ENCODE measurements at regions not wholly inside any gene's neighbourhood (a gene's known extent, or its start where the extent isn't known, plus 50 kb on each side); places are given as distances from the start of the nearest gene placed in this dataset.

DNA sequence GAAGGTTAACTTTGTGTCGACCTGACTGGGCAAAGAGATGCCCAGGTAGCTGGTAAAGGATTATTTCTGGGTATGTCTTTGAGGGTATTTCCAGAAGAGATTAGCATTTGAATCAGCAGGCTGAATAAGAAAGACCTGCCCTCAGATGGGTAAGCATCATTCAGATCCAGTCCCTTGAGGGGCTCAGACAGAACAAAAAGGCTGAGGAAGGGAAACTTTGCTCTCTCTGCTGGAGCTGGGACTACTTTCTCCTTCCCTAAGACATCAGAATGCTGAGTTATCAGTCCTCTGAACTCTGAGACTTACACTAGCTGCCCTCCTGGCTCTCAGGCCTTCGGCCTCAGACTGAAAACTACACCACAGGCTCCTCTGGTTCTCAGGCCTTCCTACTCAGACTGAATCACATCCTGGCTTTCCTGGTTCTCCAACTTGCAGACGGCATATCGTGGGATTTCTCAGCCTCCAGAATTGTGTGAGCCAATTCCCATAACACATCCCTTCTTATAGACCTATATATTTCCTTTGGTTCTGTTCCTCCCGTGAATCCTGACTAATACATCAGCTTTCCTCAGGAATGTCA is 982.9 kb downstream of the TUSC7 start:
- Mint-ChIP-seq H3K4me1 (ENCODE audit: low read depth, unreplicated experiment) (no peaks in the 10 kb centered on the region), H3K27ac (ENCODE audit: unreplicated experiment) (no peak overlapping the region), H3K9me3 (ENCODE audit: unreplicated experiment) (no peaks in the 10 kb centered on the region), H3K36me3 (ENCODE audit: insufficient read depth, unreplicated experiment) (no peaks in the 10 kb centered on the region), H3K27me3 (ENCODE audit: insufficient read depth, unreplicated experiment) (peaks cover 12% of the 10 kb centered on the region), H3K4me3 (ENCODE audit: unreplicated experiment) (no peak overlapping the region)
- H3K4me1 ChIP-seq = no peaks in the 10 kb centered on the region
- CTCF ChIA-PET = no interaction called here
- TF ChIP-seq, protein P1, sequence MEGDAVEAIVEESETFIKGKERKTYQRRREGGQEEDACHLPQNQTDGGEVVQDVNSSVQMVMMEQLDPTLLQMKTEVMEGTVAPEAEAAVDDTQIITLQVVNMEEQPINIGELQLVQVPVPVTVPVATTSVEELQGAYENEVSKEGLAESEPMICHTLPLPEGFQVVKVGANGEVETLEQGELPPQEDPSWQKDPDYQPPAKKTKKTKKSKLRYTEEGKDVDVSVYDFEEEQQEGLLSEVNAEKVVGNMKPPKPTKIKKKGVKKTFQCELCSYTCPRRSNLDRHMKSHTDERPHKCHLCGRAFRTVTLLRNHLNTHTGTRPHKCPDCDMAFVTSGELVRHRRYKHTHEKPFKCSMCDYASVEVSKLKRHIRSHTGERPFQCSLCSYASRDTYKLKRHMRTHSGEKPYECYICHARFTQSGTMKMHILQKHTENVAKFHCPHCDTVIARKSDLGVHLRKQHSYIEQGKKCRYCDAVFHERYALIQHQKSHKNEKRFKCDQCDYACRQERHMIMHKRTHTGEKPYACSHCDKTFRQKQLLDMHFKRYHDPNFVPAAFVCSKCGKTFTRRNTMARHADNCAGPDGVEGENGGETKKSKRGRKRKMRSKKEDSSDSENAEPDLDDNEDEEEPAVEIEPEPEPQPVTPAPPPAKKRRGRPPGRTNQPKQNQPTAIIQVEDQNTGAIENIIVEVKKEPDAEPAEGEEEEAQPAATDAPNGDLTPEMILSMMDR (IDR thresholded peaks at IDR 0.05; ENCODE audit: insufficient read depth in 1 of 2, low read depth in 1 of 2, low read length in 1 of 2, severe bottlenecking in 1 of 2, unreplicated experiment in 1 of 2) = no peak
- POLR2A ChIA-PET = no interaction called here
- intact Hi-C loops (cut with micrococcal nuclease; ENCODE audit: unreplicated experiment) = no loop called here
- no peaks in the 10 kb centered on the region for H3K27me3 ChIP-seq (replicated peaks; ENCODE audit: control insufficient read depth, insufficient read depth, low read length)
- no peak for DNase-seq
- H3K36me3 ChIP-seq (ENCODE audit: control insufficient read depth, insufficient read depth, low read length) = no peaks in the 10 kb centered on the region
- H3K9me3 ChIP-seq = no peaks in the 10 kb centered on the region
- no TSS peak for BruUV-seq (replicated peaks)
- H3K4me3 ChIP-seq (ENCODE audit: low read depth, low read length) = no peak overlapping the region

DNA sequence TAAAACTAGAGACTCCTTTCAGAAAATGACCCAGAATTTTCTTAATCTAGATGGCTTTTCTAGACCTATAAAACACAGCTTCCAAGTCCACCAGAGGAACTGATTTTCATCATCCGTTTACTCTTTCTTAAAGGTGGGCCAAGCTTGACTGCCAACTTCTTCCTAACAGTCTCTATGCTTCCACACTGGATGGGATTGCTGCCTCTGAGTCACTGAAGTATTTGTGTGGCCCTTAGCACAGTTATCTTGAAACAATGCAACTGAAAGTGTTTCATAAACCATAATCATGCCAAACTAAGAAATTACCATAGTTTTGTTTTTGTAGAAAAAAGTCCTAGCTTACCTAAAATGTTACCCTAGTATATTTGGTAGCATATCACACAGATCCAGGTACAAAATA is 985.7 kb downstream of the TUSC7 start:
- no peak for DNase-seq
- no peaks in the 10 kb centered on the region for H3K36me3 ChIP-seq (ENCODE audit: control insufficient read depth, insufficient read depth, low read length)
- no peaks in the 10 kb centered on the region for H3K27me3 ChIP-seq (replicated peaks; ENCODE audit: control insufficient read depth, insufficient read depth, low read length)
- H3K4me3 ChIP-seq (ENCODE audit: low read depth, low read length) = no peak overlapping the region
- H3K36me3 Mint-ChIP-seq (ENCODE audit: insufficient read depth, unreplicated experiment) = no peaks in the 10 kb centered on the region
- no peaks in the 10 kb centered on the region for H3K9me3 Mint-ChIP-seq (ENCODE audit: unreplicated experiment)
- no peaks in the 10 kb centered on the region for H3K4me1 Mint-ChIP-seq (ENCODE audit: low read depth, unreplicated experiment)
- no peak overlapping the region for H3K4me3 Mint-ChIP-seq (ENCODE audit: unreplicated experiment)
- peaks cover 12% of the 10 kb centered on the region for H3K27me3 Mint-ChIP-seq (ENCODE audit: insufficient read depth, unreplicated experiment)
- intact Hi-C loops (cut with micrococcal nuclease; ENCODE audit: unreplicated experiment) = no loop called here
- TF ChIP-seq, protein P1 (IDR thresholded peaks at IDR 0.05; ENCODE audit: insufficient read depth in 1 of 2, low read depth in 1 of 2, low read length in 1 of 2, severe bottlenecking in 1 of 2, unreplicated experiment in 1 of 2) = no peak
- BruUV-seq (replicated peaks) = no TSS peak
- CTCF ChIA-PET = no interaction called here
- H3K27ac Mint-ChIP-seq (ENCODE audit: unreplicated experiment) = no peak overlapping the region
- no peaks in the 10 kb centered on the region for H3K9me3 ChIP-seq
- POLR2A ChIA-PET = no interaction called here
- no peaks in the 10 kb centered on the region for H3K4me1 ChIP-seq

- ChIA-PET POLR2A (no interaction called here), CTCF (no interaction called here)
- no peaks in the 10 kb centered on the region for H3K4me1 ChIP-seq
- Mint-ChIP-seq H3K27ac (ENCODE audit: unreplicated experiment) (no peak overlapping the region), H3K4me1 (ENCODE audit: low read depth, unreplicated experiment) (no peaks in the 10 kb centered on the region), H3K27me3 (ENCODE audit: insufficient read depth, unreplicated experiment) (peaks cover 16% of the 10 kb centered on the region), H3K4me3 (ENCODE audit: unreplicated experiment) (no peak overlapping the region), H3K9me3 (ENCODE audit: unreplicated experiment) (no peaks in the 10 kb centered on the region), H3K36me3 (ENCODE audit: insufficient read depth, unreplicated experiment) (no peaks in the 10 kb centered on the region)
- H3K36me3 ChIP-seq (ENCODE audit: control insufficient read depth, insufficient read depth, low read length) = no peaks in the 10 kb centered on the region
- no peaks in the 10 kb centered on the region for H3K9me3 ChIP-seq
- H3K27me3 ChIP-seq (replicated peaks; ENCODE audit: control insufficient read depth, insufficient read depth, low read length) = no peaks in the 10 kb centered on the region
- DNase-seq = no peak
- BruUV-seq (replicated peaks) = no TSS peak
- intact Hi-C loops (cut with micrococcal nuclease; ENCODE audit: unreplicated experiment) = no loop called here
- H3K4me3 ChIP-seq (ENCODE audit: low read depth, low read length) = no peak overlapping the region
- TF ChIP-seq, protein P1 (IDR thresholded peaks at IDR 0.05; ENCODE audit: insufficient read depth in 1 of 2, low read depth in 1 of 2, low read length in 1 of 2, severe bottlenecking in 1 of 2, unreplicated experiment in 1 of 2) = no peak
Measured at GRCh38 chr3:117695871-117696645, 986.5 kb downstream of the TUSC7 start.
